Fibroblast of pulmonary artery (primary cell): ENCODE measurements at regions not wholly inside any gene's neighbourhood (a gene's known extent, or its start where the extent isn't known, plus 50 kb on each side); places are given as distances from the start of the nearest gene placed in this dataset.

Experiments used
- DNase-seq: peaks from one replicate; pipeline ENCODE4 v3.0.0-alpha.2; 2010; ENCODE audit warnings: low read depth
- H3K4me3 ChIP-seq: replicated peaks from 2 replicates; pipeline ENCODE4 v1.5.1; 2011; ENCODE audit warnings: low read depth, mild to moderate bottlenecking, control low read depth, low read length, moderate library complexity
- CTCF ChIP-seq: IDR thresholded peaks from 2 replicates; pipeline ENCODE4 v1.5.1; 2011; ENCODE audit warnings: mild to moderate bottlenecking, control low read depth, low read length, inconsistent platforms; ENCODE audit errors: missing control alignments

GRCh38 chr22:47899894-47900293, 1137.4 kb downstream of the TBC1D22A start:
- H3K4me3 ChIP-seq, result no peak overlapping the region
- TF ChIP-seq CTCF, result no peak
- DNase-seq, result no peak

DNA sequence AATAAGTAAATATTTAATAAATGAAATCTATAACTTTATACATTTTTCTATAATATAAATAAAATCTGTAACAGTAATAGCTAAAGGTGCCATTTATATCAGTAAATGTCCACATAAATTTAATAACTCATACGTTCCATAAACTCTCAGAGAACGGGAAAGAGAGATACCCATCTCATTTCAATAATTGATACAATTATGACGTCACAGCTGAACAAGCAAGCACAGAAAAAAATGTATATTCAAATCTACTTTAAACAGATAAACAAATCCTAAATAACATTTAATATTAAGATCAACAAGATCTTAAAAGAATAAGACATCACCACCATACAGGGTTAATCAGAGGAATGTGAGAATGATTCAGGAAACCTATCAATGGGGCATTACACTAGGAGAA, 1136.5 kb downstream of the TBC1D22A start:
- TF ChIP-seq CTCF, result no peak
- no peak for DNase-seq
- H3K4me3 ChIP-seq, result no peak overlapping the region

DNA sequence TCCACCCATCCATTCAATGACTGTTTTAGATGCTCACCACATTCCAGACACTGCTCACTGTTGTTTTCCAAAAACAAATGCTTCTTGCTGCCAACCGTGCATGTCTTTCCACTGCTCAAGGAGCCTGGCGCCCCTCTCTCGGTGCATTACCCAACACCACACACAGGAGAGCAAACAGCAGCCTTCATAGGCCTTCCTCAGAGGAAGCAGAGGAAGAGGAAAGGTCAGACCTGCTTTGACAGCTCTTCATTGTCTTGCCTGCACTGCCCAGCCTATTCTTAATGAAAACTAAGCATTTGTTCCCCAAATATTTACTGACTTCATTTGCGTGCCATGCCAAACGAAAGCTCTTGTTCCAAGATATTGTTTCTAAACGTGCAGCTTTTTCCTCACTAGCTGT, 1129.2 kb downstream of the TBC1D22A start:
- no peak for TF ChIP-seq CTCF
- H3K4me3 ChIP-seq, result no peak overlapping the region
- no peak for DNase-seq

DNA sequence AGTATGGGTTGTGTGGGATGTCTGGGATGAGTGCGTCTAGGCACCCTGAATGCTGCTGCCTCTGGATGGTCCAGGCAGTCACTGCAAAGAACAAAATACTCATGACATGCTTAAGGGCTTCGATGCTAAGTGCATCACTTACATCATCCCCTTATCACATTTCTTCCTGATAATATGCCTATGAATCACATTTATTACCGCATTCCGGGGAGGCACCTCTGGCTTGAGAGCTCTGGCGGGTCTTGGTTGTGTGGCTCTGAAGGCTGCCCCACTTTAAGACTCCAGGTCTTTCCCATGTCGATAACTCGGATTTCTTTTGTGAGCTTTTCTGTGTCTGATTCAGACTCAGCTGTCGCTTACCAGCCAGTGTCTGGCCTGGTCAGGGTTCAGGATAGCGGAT, 1126.4 kb downstream of the TBC1D22A start:
- H3K4me3 ChIP-seq, result no peak overlapping the region
- no peak for DNase-seq
- no peak for TF ChIP-seq CTCF

- TF ChIP-seq CTCF, result no peak
- no peak for DNase-seq
Measured at GRCh38 chr22:47884775-47885174, 1122.3 kb downstream of the TBC1D22A start.

DNA sequence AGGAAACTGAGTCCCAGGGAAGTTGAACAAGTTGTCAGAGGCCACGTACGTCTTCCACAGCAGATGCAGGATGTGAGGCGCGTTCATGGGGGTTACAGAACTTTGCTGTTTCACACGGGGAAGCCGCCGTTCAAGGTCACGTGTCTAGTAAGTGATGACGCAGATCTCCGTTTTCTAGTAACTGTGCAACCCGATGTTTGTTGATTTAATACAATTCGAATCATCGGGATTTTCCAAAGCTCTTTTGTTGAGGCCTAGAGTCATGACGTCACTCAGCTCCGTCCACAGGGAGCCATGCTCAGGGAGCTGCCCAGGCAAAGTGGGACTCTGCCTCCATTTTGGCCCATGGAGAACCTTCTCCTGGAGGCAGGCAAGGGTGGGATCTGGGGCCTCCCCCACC, 1121.8 kb downstream of the TBC1D22A start:
- TF ChIP-seq CTCF, result no peak
- DNase-seq, result no peak
- no peak overlapping the region for H3K4me3 ChIP-seq

More at GRCh38 chr22:47884775-47885174, 1122.3 kb downstream of the TBC1D22A start:
- H3K4me3 ChIP-seq, result no peak overlapping the region

- no peak for TF ChIP-seq CTCF
- DNase-seq, result no peak
- H3K4me3 ChIP-seq, result no peak overlapping the region
Measured at GRCh38 chr22:47883757-47884156, 1121.3 kb downstream of the TBC1D22A start.
